HG02759 (cell line): ENCODE measurements at regions not wholly inside any gene's neighbourhood (a gene's known extent, or its start where the extent isn't known, plus 50 kb on each side); places are given as distances from the start of the nearest gene placed in this dataset.

Experiments
- ATAC-seq: cut with Tn5 transposase; IDR thresholded peaks from one replicate; pipeline ENCODE4 v1.9.1; 2021; ENCODE audit warnings: mild to moderate bottlenecking, moderate library complexity; ENCODE audit not compliant: unreplicated experiment

DNA sequence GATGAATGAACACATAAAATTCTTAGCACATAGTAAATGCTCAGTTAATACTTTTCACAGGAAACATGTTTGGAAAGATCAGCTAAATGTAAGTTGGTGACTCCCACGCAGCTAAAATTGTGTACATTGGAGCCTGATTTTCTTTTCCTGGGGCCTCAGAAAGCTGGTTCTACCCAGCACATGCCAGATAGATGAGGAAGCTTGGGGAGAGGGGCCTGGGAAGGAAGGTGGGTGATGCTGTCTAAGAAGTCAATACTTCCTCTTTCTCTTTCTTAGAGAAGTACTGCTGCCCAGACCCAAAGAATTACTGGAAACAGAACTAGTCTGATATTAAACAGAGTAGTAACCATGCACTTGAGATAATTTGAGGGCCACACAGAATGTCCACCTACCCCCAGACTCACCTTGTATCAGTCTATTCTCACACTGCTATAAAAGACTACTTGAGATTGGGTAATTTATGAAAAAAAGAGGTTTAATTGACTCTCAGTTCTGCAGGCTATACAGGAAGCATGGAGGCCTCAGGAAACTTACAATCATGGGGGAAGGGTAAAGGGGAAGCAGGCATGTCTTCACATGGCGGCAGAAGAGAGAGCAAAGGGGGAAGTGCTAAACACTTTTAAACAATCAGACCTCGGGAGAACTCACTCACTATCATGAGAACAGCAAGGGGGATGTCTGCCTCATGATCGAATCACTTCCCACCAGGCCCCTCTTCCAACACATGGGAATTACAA lies 123.3 kb upstream of the MED13L start:
- no peak for ATAC-seq

DNA sequence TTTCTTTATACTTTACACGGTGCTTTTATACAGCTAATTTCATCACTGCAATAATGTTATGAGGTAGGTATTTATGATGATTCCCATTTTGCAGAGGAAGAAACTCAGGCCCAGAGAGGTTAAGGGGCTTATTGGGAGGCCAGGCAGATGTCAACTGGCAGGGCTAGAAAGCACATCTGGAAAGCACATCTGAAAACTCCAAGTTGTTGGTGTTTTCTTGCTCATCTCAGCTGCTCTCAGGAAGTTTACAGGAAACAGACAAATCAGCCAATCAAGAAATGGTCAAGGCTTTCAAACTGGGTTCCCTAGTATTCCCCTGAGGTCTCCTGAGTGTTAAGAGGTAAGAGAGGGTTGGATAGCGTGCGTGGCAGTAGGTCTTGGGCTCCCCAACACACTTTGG lies 124.1 kb upstream of the MED13L start:
- no peak for ATAC-seq

DNA sequence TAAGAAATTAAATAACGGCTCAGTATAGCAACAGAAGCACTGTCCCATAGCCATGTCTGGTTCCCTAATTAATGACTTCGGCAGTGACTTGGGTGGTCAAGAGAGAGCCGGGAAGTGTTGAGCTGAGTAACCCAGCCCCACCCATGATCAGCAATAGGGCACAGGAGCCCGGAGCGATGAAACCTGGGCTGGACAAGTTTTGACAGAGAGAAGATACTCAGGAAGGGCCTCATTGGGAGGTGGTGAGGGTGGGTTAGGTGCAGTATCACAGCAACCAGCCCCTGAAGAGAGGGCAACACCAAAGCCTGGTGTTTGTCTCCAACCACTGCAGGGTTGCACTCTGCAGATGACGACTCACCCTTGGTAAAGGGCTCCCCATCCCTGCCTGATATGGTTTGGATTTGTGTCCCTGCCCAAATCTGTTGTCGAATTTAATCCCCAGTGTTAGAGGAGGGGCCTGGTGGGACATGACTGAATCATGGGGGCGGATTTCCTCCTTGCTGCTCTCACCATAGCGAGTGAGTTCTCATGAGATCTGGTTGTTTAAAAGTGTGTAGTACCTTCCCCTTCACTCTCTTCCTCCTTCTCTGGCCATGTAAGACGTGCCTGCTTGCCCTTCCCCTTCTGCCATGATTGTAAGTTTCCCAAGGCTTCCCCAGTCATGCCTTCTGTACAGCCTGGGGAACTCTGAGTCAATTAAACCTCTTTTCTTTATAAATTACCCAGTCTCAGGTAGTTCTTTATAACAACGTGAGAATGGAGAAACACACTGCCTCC lies 124.9 kb upstream of the MED13L start:
- ATAC-seq = no peak

DNA sequence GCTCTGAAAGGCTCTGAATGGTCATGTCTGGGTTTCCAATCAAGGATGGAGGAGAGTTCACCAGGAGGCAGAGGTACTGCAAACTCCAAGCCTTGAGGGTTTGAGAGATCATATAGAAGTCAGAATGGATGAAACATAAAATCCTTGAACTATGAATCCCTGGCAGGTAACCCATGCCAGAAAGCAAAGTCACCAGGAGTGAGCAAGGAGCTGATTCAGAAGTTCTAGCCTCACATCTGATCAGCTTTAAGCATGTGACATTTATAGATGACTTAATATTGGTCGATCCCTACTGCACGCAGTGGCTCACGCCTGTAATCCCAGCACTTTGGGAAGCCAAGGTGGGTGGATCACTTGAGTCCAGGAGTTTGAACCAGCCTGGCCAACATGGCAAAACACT lies 126.1 kb upstream of the MED13L start:
- no peak for ATAC-seq

DNA sequence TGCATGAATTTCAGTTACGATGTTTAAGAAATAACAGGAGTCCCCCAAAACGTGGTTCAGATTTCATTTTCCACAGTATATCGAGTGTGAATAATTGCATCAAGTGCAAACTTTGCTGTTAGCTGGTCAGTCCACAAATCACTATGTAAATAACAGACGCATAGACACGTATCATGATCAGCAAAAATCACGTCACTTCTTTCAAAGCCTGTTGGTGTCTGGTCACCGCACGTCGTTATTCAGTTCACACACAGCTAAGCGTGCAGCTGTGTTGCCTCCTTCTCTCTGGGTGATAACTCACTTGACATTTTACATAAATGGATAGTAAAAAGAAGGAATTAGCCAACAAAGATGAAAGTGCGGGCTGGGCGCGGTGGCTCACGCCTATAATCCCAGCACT lies 126.8 kb upstream of the MED13L start:
- no peak for ATAC-seq

DNA sequence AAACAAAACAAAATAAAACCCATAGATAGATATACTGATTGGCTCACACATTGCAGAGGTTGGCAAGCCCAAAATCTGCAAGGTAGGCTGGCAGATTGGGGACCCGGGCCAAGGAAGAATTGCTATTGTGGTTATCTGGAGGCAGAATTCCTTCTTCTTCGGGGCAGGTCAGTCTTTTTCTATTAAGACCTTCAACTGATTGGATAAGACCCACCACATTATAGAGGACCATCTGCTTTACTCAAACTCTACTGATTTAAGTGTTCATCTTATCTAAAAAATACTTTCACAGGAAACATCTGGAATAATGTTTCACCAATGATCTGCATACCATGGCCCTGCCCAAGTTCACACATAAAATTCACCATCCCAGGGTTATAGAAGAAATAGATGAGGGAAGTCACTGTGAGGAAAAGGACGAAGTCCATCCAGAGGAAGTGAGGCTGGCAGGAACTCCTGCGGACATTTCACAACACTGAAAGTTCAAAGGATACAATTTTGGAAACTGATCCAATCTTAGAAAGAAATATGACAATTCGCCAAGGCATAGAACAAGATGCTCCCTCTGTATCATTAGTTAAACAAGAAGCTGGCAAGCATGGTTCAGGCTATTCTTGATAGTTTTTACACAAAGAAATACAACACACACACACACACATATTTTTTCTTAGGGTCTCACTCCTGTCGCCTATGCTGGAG lies 127.6 kb upstream of the MED13L start:
- ATAC-seq = no peak

DNA sequence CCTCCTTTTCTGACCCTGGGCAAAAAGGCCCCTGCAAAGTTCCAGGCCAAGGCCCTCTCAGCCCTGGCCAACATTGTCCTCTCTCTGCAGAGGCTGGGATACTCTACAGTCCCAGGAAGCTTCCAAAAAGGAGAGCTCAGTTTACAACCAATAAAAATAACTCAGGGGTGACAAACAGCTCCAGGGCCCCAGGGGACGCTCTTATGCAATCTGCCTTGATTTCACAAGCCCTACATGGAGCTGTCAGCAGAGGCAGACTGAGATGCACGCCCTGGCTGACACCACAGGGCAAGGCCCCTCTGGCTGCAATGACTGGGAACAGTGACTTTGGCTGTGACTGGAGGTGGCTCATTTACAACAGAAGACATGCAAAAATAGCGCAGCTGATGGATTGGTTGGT lies 129.0 kb upstream of the MED13L start:
- ATAC-seq = no peak

DNA sequence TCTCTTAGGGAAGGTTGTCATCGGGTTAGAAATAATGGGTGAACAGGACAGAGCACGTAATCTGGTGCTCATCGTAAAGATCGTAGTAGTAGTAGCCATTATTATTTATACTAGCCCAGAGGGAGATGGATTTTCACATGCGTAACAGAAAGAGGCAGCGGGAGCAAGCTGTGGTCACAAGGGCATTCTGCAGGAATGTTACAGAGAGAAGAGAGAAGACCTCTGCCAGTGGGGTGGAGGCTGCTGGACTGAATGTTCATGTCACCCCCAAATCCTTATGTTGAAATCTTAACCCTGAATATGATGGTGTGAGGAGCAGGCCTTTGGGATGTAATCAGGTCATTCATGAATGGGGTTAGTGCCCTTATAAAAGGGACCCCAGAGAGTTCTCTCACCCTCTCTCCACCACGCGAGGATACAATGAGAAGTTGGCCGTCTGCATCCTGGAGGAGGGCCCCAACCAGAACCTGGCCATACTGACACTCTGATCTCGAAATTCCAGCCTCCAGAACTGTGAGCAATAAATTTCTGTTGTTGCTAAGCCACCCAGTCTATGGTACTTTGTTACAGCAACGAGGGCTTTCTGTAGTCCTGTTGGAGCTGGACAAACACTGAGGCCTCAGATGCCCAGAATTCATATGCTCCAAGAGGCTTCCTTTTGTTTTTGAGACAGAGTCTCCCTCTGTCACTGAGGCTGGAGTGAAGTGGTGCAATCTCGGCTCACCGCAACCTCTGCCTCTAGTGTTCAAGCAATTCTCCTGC lies 131.2 kb upstream of the MED13L start:
- ATAC-seq = no peak

DNA sequence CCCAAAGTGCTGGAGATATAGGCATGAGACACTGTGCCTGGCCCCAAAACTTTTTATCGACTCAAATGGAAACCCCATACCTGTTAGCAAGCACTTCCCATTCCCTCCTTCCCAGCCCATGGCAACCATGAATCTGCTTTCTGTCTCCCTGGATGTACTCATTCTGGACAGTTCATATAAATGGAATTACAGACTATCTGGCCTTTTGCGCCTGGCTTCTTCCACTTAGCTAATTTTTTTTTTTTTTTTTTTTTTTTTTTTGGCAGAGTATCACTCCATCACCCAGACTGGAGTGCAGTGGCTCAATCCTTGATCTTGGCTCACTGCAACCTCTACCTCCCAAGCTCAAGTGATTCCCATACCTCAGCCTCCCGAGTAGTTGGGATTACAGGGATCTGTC lies 134.5 kb upstream of the MED13L start:
- no peak for ATAC-seq

DNA sequence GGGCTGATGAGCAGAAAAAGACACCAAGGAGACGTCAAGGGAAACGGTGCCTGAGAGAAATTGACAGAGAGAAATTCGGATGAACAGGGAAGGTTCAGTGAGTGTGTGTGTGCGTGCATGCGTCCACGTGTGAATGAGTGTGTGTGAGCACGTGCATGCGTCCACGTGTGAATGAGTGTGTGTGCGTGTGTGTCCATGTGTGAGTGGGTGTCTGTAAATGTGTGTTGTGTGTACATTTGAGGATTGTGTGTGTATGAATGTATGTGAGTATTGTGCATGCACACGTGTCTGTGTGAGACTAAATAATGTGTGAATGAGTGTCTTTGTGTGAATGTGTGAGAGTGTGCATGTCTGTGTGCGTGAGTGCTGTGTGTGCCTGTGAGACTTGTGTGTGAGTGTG lies 137.4 kb upstream of the MED13L start:
- no peak for ATAC-seq

DNA sequence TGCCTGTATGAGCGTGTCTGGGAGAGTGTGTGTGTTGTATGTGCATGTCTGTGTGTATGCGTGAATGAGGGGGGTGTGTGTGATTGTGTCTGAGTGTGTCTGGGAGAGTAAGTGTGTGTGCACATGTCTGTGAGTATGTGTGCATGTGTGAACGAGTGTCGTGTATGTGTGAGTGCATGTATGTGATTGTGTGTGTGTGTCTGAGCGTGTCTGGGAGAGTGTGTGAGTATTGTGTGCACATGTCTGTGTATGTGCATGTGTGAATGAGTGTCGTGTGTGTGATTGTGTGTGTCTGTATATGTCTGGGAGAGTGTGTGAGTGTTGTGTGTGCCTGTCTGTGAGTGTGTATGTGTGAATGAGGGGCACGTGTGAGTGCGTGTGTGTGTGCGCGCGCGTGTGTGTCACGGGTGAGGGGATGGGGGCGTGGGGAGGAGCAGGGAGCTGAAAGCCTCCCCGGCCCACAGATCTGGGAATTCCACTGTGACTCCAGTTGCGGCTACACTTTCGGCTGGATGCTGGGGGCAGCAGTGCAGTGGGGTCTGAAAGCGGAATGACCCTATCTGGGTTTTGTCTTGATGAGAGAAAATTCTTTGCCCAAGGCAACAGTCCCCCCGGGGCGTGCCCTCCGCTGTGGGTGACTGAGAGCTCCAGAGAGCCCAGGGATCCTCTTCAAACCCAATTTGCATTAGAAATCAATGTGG lies 138.1 kb upstream of the MED13L start:
- no peak for ATAC-seq

DNA sequence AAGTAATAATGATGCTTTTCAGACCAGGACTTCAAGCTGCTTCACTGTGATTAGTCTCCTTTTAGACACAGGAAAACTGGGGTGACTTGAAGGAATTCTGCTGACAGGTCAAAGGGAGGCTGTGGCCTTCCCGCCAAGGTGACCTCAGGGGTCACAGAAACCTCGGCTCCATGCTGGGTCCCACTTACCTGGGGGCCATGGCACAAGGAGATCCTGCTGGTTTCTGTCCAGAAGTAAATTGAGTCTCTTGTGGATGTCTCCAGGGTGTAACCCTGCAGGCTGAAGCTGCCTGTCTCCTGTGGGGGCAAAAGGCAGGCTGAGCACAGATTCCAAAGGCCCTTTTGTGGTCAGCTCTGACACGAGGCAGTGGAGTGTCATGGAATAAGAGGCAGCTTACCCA lies 138.7 kb upstream of the MED13L start:
- no peak for ATAC-seq

DNA sequence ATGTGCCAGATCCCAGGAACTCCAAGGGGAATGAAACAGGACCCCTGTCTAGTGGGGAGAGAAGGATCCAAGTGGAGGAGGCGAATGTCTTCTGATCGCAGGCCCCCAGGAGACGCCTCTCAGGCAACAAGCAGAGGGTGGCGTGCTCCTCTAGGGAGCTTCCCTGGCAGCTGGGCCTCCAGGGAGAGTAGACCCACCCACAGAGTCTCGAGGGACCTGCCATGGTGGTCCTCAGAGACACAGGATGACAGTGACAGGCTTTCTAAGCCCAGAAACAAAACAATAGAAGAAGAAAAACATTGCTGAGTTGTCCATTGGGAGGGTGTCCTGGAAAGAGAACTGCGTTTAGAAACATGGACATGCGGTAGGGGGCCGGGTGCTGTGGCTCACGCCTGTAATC lies 140.6 kb upstream of the MAP1LC3B2 start:
- ATAC-seq = no peak

DNA sequence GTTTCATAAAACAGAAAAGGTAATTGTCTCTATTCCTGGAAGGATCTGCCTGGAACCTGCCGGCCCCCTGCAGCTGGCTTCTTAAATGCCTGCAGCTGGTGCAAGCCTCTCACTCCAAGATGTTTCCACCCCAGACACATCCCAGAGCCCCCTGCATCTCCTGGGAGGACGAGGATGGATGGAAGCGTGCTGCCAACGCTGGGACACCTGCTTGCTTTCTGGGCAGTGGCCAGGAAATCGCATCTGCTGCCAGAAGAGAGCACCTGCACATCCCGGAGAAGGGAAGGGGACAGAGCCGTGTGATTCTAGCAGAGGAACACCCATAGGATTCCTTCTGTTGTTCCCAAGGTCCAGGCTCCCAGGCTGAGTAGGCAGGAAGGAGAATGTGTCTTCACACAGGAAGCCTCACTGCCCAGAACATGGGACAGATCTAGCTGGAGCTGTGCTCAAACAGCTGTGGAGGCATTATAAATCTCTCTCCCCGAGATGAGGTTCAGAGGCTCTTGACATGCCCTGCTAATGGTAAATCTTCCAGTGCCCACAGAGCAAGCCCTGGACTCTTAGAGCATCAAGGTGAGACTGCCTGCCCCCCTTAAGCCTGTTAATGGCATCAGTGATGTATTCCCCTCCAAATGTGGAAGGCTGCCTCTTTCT lies 138.8 kb upstream of the MAP1LC3B2 start:
- no peak for ATAC-seq

DNA sequence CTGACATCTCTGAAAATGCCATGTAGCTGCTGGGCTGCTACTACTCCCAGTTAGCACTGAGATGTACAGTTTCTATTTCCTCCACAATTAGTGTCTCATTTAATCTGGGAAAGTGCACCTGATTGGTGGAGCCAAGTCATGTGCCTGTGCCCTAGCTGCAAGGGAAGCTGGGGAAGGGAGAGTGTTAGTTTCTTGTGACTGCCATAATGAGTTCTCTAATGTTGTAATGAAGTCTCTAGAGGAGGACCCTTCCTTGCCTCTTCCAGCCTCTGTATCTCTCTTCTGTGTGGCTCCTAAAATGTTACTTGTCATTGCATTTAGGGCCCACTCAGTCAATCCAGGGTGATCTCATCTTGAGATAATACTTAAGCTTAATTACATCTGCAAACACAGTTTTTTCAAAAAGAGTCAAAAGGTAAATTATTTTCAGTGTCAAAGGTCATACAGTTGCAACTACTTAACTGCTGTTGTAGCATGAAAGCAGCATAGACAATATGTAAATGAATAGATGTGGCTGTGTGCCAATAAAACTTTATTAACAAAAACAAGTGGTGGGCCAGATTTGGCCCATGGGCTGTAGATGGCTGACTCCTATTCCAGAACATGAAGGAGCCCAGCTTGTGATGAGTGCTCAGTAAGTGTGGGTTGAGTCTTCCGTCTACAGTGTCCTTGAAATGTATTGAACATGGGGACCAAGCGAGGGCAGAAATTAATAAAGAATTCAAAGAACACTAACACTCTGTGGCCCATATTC lies 137.2 kb upstream of the MAP1LC3B2 start:
- ATAC-seq = no peak

DNA sequence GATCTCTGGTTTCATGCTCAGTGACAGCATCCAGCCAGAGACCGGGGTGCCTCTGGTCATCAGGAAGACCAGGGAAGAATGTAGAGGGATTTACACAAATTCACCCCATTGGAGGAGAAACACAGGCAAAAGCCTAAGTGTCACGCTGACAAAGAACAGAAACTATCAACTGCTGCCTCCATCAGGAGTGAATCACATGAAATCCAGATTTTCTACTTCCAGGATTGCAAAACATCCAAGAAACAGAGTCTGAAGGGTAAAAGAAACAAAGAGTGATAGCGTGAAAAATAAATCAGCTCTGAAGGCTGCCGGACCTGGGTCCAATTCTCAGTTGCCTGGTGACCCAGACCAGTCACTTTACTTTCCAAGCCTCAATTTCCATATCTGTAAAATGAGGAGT lies 136.1 kb upstream of the MAP1LC3B2 start:
- no peak for ATAC-seq

DNA sequence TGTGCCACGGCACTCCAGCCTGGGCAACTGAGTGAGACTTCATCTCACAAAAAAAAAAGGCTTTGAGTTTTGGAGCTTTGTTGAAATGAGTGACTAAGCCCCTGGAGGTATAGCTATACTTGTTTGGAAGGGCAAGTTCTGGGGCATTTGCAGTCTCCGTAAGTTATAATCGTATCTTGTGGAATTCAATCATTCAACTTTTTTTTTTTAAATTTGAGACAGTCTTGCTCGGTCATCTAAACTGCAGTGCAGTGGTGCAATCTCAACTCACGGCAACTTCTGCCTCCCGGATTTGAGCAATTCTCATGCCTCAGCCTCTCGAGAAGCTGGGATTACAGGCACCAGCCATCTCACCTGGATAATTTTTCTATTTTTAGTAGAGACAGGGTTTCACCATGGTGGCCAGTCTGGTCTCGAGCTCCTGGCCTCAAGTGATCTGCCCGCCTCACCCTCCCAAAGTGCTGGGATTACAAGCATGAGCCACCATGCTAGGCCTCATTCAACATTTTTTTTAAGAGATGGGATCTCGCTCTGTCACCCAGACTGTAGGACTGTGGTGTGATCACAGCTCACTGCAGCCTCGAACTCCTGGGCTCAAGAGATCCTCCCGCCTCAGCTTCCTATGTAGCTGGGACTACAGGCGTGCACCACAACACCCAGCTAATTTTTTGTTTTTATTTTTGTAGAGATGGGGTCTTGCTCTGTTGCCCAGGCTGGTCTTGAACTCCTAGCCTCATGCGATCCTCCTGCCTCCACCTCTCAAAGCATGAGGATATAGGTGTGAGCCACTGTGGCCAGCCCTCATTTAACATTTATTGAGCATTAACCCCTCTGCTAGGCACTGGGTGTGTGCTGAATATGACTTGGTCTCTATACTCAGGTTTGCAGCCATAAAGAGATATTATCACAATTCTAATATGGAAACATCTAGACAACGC lies 133.7 kb upstream of the MAP1LC3B2 start:
- no peak for ATAC-seq

DNA sequence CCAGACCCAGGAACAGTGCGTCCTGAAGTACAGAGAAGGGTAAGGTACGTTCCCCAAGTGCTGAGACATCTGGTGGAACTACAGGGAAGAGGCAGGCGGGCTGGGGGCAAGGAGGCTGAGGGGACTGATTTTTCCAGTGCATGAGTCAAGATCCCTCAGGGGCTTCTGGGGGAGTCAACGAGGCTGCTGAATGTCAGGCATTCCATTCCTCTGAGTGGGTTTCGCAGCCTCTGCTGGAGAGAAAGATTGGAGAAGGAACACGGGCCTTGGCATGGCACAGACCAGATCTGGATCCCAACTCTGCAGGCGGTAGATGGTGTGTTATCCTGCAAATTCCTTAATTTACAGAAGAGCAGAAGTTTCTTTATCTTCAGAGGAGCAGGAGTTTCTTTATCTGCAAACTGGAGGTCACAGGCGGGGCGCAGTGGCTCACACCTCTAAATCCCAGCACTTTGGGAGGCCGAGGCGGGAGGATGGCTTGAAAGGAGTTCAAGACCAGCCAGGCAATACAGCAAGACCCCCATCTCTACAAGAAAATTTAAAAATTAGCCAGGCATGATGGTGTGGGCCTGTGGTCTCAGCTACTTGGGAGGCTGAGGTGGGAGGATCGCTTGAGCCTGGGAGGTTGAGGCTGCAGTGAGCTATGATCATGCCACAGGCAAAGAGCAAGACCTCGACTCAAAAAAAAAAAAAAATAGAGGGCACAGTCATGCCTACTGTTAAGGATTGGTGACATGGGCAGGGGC lies 132.6 kb upstream of the MAP1LC3B2 start:
- ATAC-seq = no peak
